Left lobe of liver (tissue), 2 donors: ENCODE measurements at regions not wholly inside any gene's neighbourhood (a gene's known extent, or its start where the extent isn't known, plus 50 kb on each side); places are given as distances from the start of the nearest gene placed in this dataset.
"Not testable (repeated sequence)": the region's sequence is repeated elsewhere in the genome, so short reads cannot be mapped to it uniquely, and the experiment has no call there.

Experiments
- ATAC-seq: fragments of 200-7000 bp; cut with Tn5 transposase; one replicate; pipeline ENCODE4 v1.9.1; 2020; ENCODE audit warnings: mild to moderate bottlenecking, moderate library complexity
- DNase-seq: peaks from one replicate; pipeline ENCODE4 v3.0.0-alpha.2; 2020; ENCODE audit warnings: low spot score
- donor health status: DM: no; HTN: no; CAD: no; lungs with moderate emphysema.
- donor health status: DM: no; HTN: yes; CAD: no.

DNA sequence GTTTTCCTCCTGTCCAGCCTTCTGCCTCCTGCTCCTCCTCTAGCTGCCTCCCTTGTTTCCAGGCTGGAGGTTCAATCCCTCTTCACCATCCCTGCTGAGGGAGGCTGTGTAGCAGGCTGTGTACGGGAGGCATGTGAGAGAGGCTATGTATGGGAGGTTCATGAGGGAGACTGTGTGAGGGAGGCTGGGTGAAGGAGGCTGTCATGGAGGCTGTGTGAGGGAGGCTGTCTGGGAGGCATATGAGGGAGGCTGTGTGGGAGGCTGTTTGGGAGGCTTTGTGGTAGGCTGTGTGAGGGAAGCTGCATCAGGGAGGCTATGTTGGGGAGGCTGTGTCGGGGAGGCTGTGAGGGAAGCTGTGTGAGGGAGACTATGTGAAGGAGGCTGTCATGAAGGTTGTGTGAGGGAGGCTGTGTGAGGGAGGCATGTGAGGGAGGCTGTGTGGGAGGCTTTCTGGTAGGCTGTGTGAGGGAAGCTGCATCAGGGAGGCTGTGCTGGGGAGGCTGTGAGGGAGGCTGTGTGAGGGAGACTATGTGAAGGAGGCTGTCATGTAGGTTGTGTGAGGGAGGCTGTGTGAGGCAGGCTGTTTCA lies 123.7 kb upstream of the RNF32 start:
- DNase-seq (no peak), ATAC-seq (no peak)

DNA sequence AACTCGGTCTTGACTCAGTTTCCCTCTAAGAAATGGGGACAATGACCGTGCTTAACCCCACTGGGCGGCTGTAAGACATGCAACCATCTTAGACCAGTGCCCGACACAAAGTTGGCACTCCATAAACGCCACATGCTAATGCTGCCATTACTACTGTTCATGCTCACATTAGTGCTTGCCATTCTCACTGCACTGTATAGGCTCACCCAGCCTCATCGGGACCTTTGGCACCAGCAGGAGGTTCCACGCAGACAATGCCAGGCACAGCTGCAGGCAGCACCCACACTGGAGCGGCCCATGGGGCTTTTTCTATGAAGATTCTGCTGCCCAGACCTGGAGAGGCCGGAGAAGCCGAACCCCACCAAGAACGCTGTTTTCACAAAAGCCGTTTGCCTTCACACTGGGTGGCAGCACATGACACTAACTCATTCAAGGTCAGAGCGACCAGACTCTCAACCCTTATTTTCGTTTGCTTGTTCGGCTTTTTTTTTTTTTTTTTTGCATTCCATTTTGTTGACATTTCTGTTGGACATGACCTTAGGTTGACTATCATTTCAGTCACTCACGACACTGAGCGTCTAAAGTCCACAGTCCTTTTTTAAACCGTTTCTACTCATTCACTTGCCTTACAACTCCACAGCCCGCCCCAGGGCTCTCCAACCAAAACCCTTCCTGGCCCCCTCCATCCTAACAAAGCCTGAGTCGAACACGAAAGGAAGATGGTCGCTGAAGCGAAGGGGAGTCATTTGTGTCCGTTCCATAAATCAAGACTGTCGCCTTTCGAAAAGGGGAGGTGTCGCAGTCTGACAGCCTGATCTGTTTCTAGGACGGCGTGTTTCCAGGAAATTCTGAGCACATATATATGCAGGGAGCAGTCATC lies 124.4 kb upstream of the RNF32 start:
- ATAC-seq: peak; percentile 92

DNA sequence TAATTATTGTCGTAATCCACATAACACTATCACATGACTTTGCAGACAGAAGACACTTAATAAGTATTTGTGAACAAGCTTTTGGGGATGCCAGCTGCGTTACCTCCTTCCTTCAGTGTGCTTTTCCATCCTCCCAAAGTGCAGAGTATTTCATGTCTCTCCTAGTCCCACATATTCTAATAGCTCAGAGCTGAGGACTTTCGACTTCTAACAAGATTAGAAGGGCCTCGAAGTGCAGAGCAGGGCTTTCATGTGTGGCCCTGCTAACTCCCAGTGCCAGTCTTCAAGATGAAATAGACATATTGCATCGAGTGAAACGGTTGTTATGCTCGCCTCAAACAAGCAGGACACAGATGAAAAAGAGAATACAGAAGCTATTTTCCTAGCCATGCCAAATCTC lies 125.7 kb upstream of the RNF32 start:
- no peak for ATAC-seq
- no peak for DNase-seq

More for the DNA sequence above, 124.4 kb upstream of the RNF32 start:
- DNase-seq: peak; percentile 78

DNA sequence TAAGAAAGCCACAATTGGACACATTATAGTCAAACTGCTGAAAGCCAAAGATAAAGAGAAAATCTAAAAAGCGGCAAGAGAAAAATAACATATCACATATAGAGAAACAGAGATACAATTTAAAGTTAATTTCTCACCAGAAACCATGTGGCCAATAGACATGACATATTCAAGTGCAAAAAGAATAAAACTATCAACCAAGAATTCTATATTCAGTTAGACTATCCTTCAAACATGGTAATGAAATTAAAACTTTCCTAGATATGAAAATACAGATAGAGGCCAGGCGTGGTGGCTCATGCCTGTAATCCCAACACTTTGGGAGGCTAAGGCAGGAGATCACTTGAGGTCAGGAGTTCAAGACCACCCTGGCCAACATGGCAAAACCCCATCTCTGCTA lies 129.1 kb upstream of the RNF32 start:
- DNase-seq (no peak), ATAC-seq (no peak)

DNA sequence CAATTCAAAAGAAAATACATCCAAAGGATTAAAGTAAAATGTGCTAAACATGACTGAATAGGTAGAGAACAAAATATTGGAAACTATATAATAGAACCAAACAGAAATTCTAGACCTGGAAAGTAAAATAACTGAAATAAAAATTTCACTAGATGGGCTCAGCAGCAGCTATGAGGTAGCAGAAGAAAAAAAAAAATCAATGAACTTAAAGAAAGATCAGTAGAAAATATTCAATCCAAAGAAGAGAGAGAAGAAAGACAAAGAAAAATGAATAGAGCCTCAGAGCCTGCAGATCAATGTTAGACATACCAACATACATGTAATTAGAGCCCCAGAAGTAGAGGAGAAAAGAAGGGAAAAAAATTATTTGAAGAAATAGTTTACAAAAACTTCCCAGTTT lies 129.6 kb upstream of the RNF32 start:
- no peak for ATAC-seq
- no peak for DNase-seq

DNA sequence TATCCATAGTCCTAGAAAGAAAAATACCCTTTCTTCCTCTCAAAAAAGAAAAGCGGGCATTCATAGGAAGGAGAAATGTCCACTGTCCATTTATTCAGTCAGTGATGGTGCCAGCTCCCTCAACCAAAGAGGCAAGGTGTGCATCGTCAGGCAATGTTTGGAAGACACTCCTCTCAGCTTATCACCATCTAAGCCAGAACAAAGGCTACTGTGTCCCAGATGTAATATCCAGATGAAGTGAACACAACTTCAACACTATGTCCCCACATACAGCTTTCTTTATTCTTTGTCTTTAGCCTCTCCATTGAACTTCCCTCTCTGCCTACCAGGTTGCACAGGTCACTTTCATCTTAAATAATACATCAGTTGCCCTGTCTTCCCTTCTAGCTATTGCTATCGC lies 131.4 kb upstream of the RNF32 start:
- ATAC-seq: no peak
- no peak for DNase-seq

DNA sequence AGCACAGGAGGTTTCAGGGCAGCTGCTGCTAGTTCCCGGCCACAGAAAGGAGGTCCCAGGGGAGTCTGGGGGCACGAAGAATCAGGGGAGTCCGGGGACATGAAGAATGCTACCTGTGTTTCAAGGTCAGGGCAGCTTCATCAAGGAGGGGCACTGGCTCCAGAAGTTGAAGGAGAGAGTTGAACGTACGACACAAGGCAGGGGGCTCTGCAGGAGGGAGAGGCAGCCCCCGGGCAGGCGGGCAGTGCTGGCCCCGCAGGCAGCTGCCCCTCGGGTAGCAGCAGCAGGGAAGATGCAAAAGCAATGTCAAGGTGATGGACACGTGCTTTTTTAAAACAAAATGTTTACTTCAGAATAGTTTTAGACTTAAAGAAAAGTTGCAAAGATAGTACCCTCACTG lies 134.7 kb upstream of the RNF32 start:
- ATAC-seq (no peak), DNase-seq (no peak)

DNA sequence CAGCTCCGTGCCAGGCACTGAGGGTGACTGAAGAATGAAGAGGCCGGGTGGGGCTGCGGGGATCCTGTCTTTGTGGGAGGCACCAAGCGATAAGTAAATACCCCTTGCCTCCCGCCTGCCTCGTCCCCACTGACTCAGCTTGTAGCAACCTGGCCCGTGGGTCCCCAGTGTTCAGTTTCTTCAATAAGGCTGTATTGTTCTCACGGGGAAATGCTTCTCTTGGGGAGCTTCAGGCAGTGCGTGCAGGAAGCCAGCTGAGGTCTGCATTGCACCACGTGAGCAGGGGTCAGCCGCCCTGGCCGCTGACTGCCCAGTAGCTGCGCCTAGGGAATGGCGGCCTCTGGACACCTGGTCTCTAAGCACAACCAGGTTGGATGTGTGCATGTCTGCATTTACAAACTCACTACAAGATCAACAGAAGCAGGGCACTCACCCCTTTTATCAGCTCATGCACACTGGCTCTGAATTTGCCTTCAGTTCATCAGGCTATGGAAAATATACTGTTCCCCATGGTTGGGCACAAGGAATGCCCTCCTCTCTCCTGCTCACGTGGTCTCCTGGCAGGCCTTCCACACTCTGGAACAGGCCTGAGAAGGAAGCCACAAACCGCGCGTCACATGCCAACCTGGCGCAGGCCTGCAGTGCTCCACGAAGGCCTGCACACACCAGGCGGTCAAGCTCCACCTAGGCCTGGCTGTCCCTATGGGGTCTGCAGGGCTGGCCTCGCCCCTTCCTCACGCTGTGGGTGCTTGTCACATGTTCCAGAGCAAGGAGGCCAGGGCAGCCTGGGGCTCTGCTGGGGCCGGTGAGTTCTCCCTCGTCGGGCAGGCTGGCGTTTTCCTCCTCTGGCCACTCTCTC lies 135.7 kb upstream of the RNF32 start:
- DNase-seq (no peak), ATAC-seq (no peak)

DNA sequence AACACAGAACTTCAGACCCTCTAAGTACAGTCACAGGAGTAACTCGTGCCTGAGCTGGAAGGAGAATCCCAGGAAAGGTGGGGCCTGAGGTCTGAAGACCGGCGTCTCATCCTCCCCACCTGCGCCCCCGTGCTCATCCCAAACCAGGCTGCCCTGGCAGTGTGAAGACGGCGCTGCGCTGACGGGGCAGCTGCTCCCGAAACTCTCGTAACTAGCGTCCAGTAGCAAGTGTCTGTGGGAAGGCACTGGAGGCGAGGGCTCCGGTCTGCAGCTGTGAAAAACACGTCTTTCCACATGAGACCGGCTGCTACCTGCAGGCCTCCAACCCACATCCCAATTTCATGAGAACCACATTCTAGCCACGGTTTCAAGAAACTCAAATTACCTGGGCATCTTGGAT lies 136.6 kb upstream of the RNF32 start:
- ATAC-seq (no peak), DNase-seq (no peak)

DNA sequence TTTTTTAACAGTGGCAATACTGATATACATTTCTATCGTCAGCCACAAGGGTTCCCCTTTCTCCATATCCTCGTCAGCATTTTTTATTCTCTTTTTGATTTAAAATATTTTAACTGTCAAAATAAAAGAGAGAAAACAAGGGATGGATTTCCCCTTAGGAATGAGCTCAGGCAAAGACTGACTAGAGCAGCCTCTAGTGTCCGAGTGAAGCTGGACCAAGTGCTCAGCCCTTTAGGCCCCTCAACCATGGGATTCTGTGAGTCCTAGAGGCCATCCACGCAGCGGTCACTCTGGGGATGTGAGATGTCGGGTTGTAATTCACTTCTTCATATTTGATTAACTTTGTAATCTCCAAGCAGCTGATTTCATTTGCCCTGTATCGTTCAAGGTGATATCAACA lies 137.4 kb upstream of the RNF32 start:
- DNase-seq (no peak), ATAC-seq (no peak)

DNA sequence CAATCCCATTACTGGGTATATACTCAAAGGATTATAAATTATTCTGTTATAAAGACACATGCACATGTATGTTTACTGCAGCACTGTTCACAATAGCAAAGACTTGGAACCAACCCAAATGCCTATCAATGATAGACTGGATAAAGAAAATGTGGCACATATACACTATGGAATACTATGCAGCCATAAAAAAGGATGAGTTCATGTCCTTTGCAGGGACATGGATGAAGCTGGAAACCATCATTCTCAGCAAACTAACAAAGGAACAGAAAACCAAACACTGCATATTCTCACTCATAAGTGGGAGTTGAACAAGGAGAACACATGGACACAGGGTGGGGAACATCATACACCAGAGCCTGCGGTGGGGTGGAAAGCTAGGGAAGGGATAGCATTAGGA lies 138.8 kb upstream of the RNF32 start:
- DNase-seq, ATAC-seq: not testable (repeated sequence)

DNA sequence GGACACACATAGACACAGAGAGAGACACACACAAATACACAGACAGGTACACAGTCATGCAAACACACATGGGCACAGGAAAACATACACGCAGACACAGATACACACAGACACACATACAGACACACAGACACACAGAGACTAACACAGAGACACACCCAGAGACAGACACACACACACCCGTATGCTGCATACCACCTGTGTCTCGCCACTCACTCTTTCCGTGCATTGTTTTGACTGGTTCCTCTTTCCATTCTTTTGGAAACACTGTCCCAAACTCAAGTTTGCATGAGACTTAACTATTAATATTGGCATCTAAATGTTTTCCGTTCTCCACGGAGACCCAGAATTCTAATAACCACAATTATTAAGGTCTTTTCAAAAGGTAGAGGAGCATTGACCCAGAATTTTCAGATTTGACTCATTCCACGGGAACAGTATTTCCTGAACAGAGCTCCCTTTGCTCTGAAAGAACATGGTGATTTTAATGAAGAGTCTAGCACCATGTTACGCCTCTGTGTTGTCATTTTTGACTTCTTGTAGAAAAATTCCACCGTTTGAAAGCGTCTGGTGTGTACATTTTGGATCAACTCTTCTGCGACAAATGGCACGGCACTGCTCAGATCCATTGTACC lies 141.2 kb upstream of the RNF32 start:
- ATAC-seq: no peak
- no peak for DNase-seq

DNA sequence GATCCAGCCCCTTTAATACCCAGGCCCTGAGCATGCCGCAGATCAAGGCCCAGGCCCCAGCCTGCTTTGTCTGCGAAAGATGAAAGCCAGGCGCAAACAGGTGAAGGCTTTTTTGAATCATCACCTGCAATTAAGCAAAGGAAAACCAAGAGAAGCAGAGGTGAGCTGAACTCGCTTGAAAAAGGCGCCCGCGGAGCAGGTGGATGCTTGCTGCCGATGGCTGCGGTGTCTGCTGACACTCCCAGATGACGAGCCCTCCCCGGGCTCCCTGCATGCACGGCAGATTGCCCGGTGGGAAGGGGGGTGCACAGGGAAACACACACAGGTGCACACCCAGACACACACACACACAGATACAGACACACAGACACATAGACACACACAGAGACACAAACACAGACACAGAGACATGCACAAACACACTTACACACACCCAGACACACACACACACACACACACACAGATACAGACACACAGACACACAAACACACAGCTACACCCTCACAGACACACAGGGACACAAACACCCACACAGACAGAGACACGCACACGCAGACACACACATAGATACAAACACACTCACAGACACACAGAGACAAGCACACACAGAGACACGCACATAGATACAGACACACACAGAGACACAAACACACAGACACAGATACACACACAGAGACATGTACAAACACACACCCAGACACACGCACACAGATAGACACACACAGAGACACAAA lies 142.6 kb upstream of the RNF32 start:
- no peak for ATAC-seq
- no peak for DNase-seq

DNA sequence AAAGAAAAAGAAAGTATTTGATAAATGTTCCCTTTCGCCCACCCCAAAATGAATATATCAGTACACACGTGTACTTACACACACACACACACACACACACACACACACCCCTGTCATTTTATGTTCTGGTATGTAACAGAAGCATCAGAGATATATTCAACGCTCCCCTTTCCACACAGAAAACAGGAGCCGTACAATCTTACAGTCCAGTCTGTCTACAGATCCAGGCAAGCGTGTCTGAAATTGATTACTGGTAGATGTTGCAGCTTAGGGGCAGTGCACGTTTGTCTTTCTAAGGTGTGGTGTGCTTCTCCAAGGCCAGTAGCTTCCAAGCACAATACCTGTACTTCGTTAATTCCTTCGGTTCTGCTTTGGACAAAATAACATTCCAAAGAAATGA lies 143.7 kb upstream of the RNF32 start:
- DNase-seq: no peak
- peak; percentile 81 for ATAC-seq

DNA sequence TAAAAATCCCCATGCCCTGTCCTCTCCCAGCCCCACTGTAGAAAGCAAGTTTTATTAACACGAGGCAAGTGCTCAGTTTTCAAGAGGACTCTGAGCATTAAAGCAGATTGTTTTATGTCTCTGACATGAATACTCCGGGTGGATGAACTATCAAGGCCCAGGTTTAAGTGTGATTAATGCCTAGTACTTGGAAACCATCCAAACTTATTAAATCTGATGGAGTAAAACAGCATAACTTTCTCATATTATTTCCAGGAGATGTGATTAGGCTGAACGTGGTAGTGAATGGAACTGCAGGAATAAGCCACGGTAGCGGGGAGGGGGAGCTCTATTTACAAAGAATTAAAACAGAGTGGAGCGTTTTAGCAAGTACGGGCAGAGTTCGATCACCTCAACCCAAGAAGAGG lies 144.2 kb upstream of the RNF32 start:
- ATAC-seq (peak; percentile 85), DNase-seq (no peak)

DNA sequence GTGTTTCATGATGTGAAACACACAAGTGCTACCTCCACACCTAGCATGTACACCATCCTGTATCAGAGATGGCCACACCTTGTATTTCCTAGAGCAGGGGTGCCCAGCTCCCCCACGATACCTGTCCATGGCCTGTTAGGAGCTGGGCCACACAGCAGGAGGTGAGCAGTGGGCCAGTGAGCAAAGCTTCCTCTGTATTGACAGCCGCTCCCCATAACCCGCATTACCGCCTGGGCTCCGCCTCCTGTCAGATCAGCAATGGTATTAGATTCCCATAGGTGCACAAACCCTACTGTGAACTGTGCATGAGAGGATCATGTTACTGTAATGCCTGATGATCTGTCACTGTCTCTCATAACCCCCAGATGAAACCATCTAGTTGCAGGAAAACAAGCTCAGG lies 145.6 kb upstream of the RNF32 start:
- ATAC-seq (no peak), DNase-seq (no peak)

DNA sequence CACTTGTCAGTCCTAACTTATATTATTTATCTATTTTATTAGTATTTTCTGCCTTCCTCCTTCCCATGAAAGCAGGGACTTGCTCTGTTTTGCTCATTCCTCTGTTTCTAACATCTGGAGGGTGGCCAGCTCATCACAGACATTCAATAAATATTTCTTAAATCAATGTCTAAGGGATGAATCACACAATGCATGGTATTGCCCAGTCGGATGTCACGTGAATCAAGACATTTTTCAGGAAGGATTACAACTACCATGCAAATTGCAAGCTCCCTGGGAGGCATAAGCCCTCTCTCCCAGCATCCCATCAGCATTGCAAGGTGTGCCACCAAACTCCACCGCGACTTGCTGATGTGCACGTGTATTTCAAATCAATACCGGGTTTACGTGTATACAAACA lies 146.6 kb upstream of the RNF32 start:
- ATAC-seq (no peak), DNase-seq (no peak)

DNA sequence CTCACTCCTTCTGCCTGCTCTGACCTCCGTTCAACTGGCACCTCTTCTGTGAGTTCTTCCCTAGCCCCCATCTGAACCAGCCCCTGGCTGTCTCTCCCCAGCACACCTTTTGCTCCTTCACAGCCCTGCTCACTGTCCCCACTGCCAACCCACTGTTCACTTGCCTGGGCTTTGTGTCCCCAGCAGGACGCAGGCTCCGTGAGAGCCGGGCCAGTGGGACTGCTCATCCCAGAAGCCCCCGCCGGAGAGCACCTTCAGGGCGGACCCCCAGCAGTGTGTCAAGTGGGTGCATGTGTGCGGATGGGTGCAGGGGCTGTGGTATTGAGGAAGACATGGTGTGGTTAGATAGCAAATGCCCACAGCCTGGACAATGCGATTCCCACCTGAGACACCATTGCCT lies 148.4 kb upstream of the RNF32 start:
- ATAC-seq (no peak), DNase-seq (no peak)

DNA sequence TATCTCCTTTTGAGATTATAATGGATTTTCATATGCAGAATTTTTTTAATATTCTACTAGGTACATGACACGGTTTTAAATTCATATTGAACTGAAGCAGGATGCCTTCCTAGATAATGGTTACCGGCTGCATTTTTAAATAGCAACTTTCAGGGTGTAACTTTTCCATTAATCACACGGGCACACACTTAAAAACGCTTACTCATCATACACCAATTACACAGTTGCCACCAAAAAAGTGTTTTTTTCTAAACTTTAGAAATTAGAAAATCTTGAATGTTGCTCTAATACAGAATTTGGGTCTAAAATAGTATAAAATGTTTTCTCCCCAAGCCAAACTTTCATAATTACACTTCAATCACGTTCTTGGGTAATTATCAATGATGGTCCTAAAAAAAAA lies 149.1 kb upstream of the RNF32 start:
- ATAC-seq (no peak), DNase-seq (no peak)

DNA sequence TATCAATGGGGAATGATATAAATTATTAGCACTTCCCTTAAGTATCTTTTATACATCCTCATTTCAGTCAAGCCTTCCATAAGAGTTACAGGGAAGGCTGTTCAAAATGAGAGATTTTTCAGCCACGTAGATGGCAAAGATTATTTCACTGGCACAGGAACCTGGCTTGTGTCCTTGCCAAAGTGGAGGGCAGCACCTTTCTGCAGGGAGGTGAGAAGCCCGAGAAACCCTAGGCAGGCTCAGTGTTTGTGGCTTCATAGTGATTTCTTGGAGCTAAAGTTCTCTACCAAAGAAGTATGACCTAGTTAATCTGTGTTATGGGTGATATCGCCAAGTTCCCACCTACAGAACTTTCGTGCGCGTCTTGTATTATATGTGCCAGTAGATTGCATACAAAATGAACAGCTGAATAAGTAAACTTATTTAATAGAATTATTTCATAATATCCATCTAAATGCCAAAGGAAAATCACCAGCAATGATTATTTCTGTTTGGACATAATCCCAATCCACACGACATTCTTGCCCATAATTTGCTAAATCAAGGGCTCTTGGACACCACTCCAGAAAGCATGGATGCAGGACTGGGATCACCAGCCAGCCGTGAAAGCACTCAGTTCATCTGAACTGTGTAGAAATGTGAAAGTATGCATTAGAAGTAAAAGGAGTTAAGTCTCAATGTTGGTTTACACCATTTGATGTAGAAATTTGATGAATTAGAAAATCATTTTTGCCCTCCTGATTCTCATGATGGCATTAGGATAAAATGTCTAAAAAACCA lies 150.4 kb upstream of the RNF32 start:
- no peak for DNase-seq
- ATAC-seq: no peak
